GM12878 (cell line): ENCODE measurements at regions not wholly inside any gene's neighbourhood (a gene's known extent, or its start where the extent isn't known, plus 50 kb on each side); places are given as distances from the start of the nearest gene placed in this dataset.

Experiments
- ATAC-seq: fragments of 200-7000 bp; cut with Tn5 transposase; 3 replicates; pipeline ENCODE4 v1.9.1; 2020; ENCODE audit warnings: mild to moderate bottlenecking, moderate library complexity
- BruUV-seq: library from RNA; stranded (reverse); fragments of 400-500 nt; replicated peaks from 2 replicates; lab custom pipeline; 2021; lab: Mats Ljungman, UMichigan
- CTCF ChIA-PET: fragments of 300-600 bp; sonication (Branson Sonifier 250); formaldehyde crosslinking; extraction: SDS; loops from one replicate; lab custom pipeline; 2021; ENCODE audit warnings: inconsistent platforms; lab: Yijun Ruan, JAX
- POLR2A ChIA-PET: fragments of 350-600 bp; formaldehyde crosslinking; extraction: SDS; loops from one replicate; lab custom pipeline; 2021; ENCODE audit warnings: inconsistent platforms; lab: Charles Lee
- RAD21 ChIA-PET: fragments of 300-600 bp; sonication (Branson Sonifier 250); formaldehyde crosslinking; loops from one replicate; lab custom pipeline; 2023; ENCODE audit warnings: antibody characterized with exemption; ENCODE audit not compliant: unreplicated experiment; lab: Charles Lee
- SMC1A ChIA-PET: fragments of 300-600 bp; sonication (Branson Sonifier 250); formaldehyde crosslinking; loops from one replicate; lab custom pipeline; 2023; ENCODE audit not compliant: unreplicated experiment, uncharacterized antibody; lab: Charles Lee
- DNase-seq: peaks from one replicate; pipeline ENCODE4 v3.0.0-alpha.2; 2011; ENCODE audit warnings: low read depth, low spot score
- FAIRE-seq: peaks from 3 replicates; lab custom pipeline; 2011; peaks lifted over from hg19 to GRCh38; lab: Jason Lieb, UNC
- H2AFZ ChIP-seq: 2 replicates; pipeline ENCODE4 v1.6.0; 2011; ENCODE audit warnings: low read depth, low read length, control low read depth; ENCODE audit not compliant: control insufficient read depth
- H3K27ac ChIP-seq: 2 replicates; pipeline ENCODE4 v1.5.1; 2011; ENCODE audit warnings: control low read depth; ENCODE audit not compliant: control insufficient read depth, insufficient read depth
- H3K27me3 ChIP-seq, 2 experiments: replicated peaks in 1 of 2; 2 replicates each; pipeline versions ENCODE4 v1.6.0 to v1.6.1; 2011; ENCODE audit warnings: low read length in 1 of 2; ENCODE audit not compliant: control insufficient read depth in 2 of 2, insufficient read depth in 2 of 2
- H3K36me3 ChIP-seq, 2 experiments: 2 replicates each; pipeline ENCODE4 v1.5.1; 2011; ENCODE audit warnings: low read length in 1 of 2; ENCODE audit not compliant: control insufficient read depth in 2 of 2, insufficient read depth in 2 of 2
- H3K4me1 ChIP-seq: 2 replicates; pipeline ENCODE4 v1.6.1; 2011; ENCODE audit warnings: mild to moderate bottlenecking, low read length, moderate library complexity, mixed read lengths; ENCODE audit not compliant: control insufficient read depth, insufficient read depth
- H3K4me2 ChIP-seq: 2 replicates; pipeline ENCODE4 v1.6.0; 2011; ENCODE audit warnings: control low read depth; ENCODE audit not compliant: control insufficient read depth, insufficient read depth
- H3K4me3 ChIP-seq: fragments of 200-600 bp; sonication (generic); 2 replicates; pipeline ENCODE4 v1.5.1; 2016
- H3K79me2 ChIP-seq: 2 replicates; pipeline ENCODE4 v1.6.0; 2011; ENCODE audit warnings: low read length; ENCODE audit not compliant: control insufficient read depth, insufficient read depth
- H3K9ac ChIP-seq: 2 replicates; pipeline ENCODE4 v1.8.0; 2011; ENCODE audit warnings: low read length, control low read depth, mixed read lengths; ENCODE audit not compliant: control insufficient read depth, insufficient read depth
- H3K9me3 ChIP-seq: replicated peaks from 3 replicates; pipeline ENCODE4 v1.5.1; 2011; ENCODE audit warnings: mild to moderate bottlenecking, low read length; ENCODE audit not compliant: control insufficient read depth, insufficient read depth
- H4K20me1 ChIP-seq: 2 replicates; pipeline ENCODE4 v1.6.0; 2011; ENCODE audit not compliant: control insufficient read depth, insufficient read depth
- BCL11A ChIP-seq: IDR thresholded peaks from 2 replicates; pipeline ENCODE4 v1.6.1; 2011; ENCODE audit warnings: low read depth, low read length
- CREB1 ChIP-seq: IDR thresholded peaks from 2 replicates; pipeline ENCODE4 v1.6.1; 2012; ENCODE audit warnings: low read depth, mild to moderate bottlenecking, inconsistent platforms
- FOXM1 ChIP-seq: IDR thresholded peaks from 2 replicates; pipeline ENCODE4 v1.6.1; 2012; ENCODE audit warnings: low read depth, mild to moderate bottlenecking, inconsistent platforms, low read length, moderate library complexity
- GABPA ChIP-seq: IDR thresholded peaks from 2 replicates; pipeline ENCODE4 v1.6.1; 2014; ENCODE audit warnings: antibody characterized with exemption, low read depth, mild to moderate bottlenecking, inconsistent platforms
- HDAC2 ChIP-seq: fragments of 200-600 bp; sonication (generic); IDR thresholded peaks from 2 replicates; pipeline ENCODE4 v1.6.1; 2017
- IKZF2 ChIP-seq, 2 experiments: fragments of 450-650 bp; IDR thresholded peaks; 2 replicates each; pipeline ENCODE4 v1.6.1; 2017; ENCODE audit warnings: mild to moderate bottlenecking in 2 of 2, moderate library complexity in 2 of 2
- MLLT1 ChIP-seq: fragments of 450-650 bp; IDR thresholded peaks from 2 replicates; pipeline ENCODE4 v1.6.1; 2016; ENCODE audit warnings: mild to moderate bottlenecking
- NFIC ChIP-seq: IDR thresholded peaks from 2 replicates; pipeline ENCODE4 v1.6.1; 2012; ENCODE audit warnings: low read depth, mild to moderate bottlenecking, inconsistent platforms, low read length, moderate library complexity
- POLR2AphosphoS5 ChIP-seq: IDR thresholded peaks from 2 replicates; pipeline ENCODE4 v1.6.1; 2011; ENCODE audit warnings: mild to moderate bottlenecking, low read length, inconsistent platforms
- SMAD1 ChIP-seq: fragments of 450-650 bp; IDR thresholded peaks from 2 replicates; pipeline ENCODE4 v1.6.1; 2018; ENCODE audit warnings: mild to moderate bottlenecking, low read depth; ENCODE audit not compliant: partially characterized antibody
- SPI1 ChIP-seq: IDR thresholded peaks from 2 replicates; pipeline ENCODE4 v1.6.1; 2011; ENCODE audit warnings: low read depth, mild to moderate bottlenecking, low read length, moderate library complexity, borderline replicate concordance; ENCODE audit not compliant: insufficient read depth
- SREBF1 ChIP-seq: IDR thresholded peaks from 2 replicates; pipeline ENCODE4 v1.6.1; 2012; ENCODE audit warnings: mild to moderate bottlenecking, low read length
- SUZ12 ChIP-seq: fragments of 200-600 bp; sonication (generic); IDR thresholded peaks from one replicate; pipeline ENCODE4 v1.6.1; 2018; ENCODE audit warnings: antibody characterized with exemption, mild to moderate bottlenecking; ENCODE audit not compliant: unreplicated experiment
- YY1 ChIP-seq: IDR thresholded peaks from 2 replicates; pipeline ENCODE4 v1.6.1; 2011; ENCODE audit warnings: low read depth, mild to moderate bottlenecking, low read length
- WGBS: methylation state at CpG from one replicate; pipeline ENCODE4 v1.1.6; 2016; ENCODE audit warnings: low lambda C conversion rate; ENCODE audit not compliant: insufficient replicate concordance, insufficient coverage; ENCODE audit errors: missing lambda C conversion rate; 5-methylcytosine and 5-hydroxymethylcytosine counted together
- in situ Hi-C: fragments of 300-500 bp; cut with MboI; formaldehyde crosslinking; loops from 9 replicates; pipeline ENCODE4 v1.14.3; 2018; ENCODE audit warnings: mixed read lengths
- intact Hi-C: fragments of 100-400 bp; cut with micrococcal nuclease; formaldehyde crosslinking; loops from one replicate; pipeline ENCODE4 v1.14.2; 2022; ENCODE audit not compliant: unreplicated experiment
- TF ChIP-seq, protein P1 (sequence below): fragments of 450-650 bp; conservative IDR thresholded peaks from 2 replicates; pipeline ENCODE4 v1.6.1; 2017; ENCODE audit warnings: mild to moderate bottlenecking, moderate library complexity
- TF ChIP-seq, protein P2 (sequence below): IDR thresholded peaks from 2 replicates; pipeline ENCODE4 v1.6.1; 2011; ENCODE audit warnings: mild to moderate bottlenecking, low read depth, low read length, moderate library complexity; ENCODE audit not compliant: insufficient replicate concordance

- DNase-seq (no peak), FAIRE-seq (no peak), ATAC-seq (no peak)
- CTCF ChIA-PET, result no interaction called here
- in situ Hi-C loops (no loop called here), intact Hi-C loops (no loop called here)
- no peak overlapping the region for H3K4me2 ChIP-seq
- H3K27me3 ChIP-seq, result no peaks in the 10 kb centered on the region
- no peaks in the 10 kb centered on the region for H3K9me3 ChIP-seq
- no peaks in the 10 kb centered on the region; a peak in 1 of 4 replicates for H3K36me3 ChIP-seq
- SMC1A ChIA-PET, result interaction anchor here (0.5 to 1.7 kb wide), 3 partner anchors 13 to 85 kb away, joined by 3 to 4 read pairs (median 3); no protein-coding TSS in a partner anchor
- H3K4me3 ChIP-seq, result no peak overlapping the region
- H3K27ac ChIP-seq, result no peak overlapping the region
- no peak overlapping the region for H3K9ac ChIP-seq
- no peak for TF ChIP-seq GABPA
- TF ChIP-seq YY1, result no peak
- TF ChIP-seq SREBF1, result no peak
- no peak for TF ChIP-seq POLR2AphosphoS5
- no peak for TF ChIP-seq NFIC
- TF ChIP-seq, protein P1, sequence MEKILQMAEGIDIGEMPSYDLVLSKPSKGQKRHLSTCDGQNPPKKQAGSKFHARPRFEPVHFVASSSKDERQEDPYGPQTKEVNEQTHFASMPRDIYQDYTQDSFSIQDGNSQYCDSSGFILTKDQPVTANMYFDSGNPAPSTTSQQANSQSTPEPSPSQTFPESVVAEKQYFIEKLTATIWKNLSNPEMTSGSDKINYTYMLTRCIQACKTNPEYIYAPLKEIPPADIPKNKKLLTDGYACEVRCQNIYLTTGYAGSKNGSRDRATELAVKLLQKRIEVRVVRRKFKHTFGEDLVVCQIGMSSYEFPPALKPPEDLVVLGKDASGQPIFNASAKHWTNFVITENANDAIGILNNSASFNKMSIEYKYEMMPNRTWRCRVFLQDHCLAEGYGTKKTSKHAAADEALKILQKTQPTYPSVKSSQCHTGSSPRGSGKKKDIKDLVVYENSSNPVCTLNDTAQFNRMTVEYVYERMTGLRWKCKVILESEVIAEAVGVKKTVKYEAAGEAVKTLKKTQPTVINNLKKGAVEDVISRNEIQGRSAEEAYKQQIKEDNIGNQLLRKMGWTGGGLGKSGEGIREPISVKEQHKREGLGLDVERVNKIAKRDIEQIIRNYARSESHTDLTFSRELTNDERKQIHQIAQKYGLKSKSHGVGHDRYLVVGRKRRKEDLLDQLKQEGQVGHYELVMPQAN, result no peak
- TF ChIP-seq SPI1, result no peak
- TF ChIP-seq IKZF2 (IDR thresholded peaks at IDR 0.05), result no peak
- TF ChIP-seq HDAC2, result no peak
- no peak for TF ChIP-seq SUZ12
- no peak for TF ChIP-seq CREB1
- no peak for TF ChIP-seq BCL11A
- TF ChIP-seq, protein P2, sequence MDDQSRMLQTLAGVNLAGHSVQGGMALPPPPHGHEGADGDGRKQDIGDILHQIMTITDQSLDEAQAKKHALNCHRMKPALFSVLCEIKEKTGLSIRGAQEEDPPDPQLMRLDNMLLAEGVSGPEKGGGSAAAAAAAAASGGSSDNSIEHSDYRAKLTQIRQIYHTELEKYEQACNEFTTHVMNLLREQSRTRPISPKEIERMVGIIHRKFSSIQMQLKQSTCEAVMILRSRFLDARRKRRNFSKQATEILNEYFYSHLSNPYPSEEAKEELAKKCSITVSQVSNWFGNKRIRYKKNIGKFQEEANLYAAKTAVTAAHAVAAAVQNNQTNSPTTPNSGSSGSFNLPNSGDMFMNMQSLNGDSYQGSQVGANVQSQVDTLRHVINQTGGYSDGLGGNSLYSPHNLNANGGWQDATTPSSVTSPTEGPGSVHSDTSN, result no peak
- no peak for TF ChIP-seq MLLT1
- no peak for TF ChIP-seq FOXM1
- TF ChIP-seq SMAD1, result no peak
- H4K20me1 ChIP-seq, result no peaks in the 10 kb centered on the region
- POLR2A ChIA-PET, result no interaction called here
- H3K79me2 ChIP-seq, result no peaks in the 10 kb centered on the region
- no peak overlapping the region for H2AFZ ChIP-seq
- RAD21 ChIA-PET, result no interaction called here
- no peaks in the 10 kb centered on the region for H3K4me1 ChIP-seq
- BruUV-seq, result no TSS peak
- WGBS, result 0% methylated on average over 1 of the region's 1 CpG
Measured at GRCh38 chr3:118543832-118544231, 490.8 kb downstream of the IGSF11 start.
